HG03066 (cell line): ENCODE measurements at regions not wholly inside any gene's neighbourhood (a gene's known extent, or its start where the extent isn't known, plus 50 kb on each side); places are given as distances from the start of the nearest gene placed in this dataset.

Experiments
- ATAC-seq: cut with Tn5 transposase; IDR thresholded peaks from one replicate; pipeline ENCODE4 v1.9.1; 2021; ENCODE audit warnings: low read depth; ENCODE audit not compliant: unreplicated experiment

DNA sequence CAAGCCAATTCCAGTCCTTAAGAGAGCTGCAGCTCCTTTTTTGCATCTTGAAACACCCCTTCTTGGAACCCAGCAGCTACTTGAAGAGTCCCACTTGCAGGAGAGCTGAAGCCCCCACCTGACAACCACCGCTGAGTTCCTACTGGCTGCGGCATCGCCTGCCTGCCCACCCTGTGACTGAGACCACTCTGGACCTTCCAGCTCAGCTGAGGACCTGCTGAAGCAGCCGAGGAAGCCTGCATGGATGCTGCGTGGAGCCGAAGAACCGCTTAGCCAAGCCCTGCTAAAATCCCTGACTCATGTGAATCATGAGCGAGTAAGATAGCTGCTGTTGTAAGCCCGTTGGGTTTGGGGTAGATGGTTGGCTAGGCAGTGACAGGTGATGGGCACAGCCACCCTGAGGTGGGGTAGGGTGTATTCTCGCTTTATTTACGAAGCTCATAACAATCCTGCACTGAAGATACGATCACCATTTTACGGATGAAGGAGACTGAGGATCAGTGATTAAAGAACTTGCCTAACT is 78.4 kb downstream of the INHBB start:
- no peak for ATAC-seq

DNA sequence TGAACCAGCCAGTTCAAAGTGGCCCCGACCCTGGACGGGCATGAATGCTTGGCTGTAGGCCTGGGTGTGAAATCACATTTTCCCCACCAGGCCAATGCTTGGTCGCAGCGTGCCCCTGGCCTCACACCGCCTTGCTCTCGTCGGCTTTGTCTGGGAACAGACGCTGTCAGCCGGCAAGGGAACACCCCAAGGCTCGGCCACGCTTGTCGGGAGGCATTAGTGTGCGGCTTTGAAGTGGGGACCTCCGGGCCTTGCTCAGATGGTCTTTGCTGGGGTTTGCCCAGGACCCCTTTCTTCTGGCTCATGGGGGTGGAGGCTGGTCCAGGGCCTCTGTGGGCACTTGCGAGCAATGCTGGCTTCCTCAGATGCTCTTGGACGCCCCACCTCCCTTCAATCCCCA is 79.1 kb downstream of the INHBB start:
- ATAC-seq: no peak

DNA sequence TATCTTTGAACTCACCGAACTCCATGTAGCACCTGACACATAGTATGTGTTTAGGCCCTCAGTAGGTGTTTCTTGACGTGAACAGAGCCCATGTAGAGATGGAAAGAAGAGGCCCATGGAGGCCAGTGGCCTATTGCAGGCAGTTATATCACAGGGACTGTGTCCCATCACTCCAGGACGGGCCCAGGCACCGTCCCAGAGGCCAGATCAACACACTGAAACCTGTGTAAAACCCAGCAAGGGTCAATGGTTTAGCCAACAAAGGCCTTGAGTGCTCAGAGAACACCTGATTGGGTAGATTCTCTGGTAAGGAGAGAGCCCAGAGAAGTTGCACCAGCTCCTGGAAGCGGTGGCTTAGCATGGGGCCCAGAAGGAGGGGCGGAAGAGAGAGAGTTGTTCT is 82.8 kb downstream of the INHBB start:
- no peak for ATAC-seq

DNA sequence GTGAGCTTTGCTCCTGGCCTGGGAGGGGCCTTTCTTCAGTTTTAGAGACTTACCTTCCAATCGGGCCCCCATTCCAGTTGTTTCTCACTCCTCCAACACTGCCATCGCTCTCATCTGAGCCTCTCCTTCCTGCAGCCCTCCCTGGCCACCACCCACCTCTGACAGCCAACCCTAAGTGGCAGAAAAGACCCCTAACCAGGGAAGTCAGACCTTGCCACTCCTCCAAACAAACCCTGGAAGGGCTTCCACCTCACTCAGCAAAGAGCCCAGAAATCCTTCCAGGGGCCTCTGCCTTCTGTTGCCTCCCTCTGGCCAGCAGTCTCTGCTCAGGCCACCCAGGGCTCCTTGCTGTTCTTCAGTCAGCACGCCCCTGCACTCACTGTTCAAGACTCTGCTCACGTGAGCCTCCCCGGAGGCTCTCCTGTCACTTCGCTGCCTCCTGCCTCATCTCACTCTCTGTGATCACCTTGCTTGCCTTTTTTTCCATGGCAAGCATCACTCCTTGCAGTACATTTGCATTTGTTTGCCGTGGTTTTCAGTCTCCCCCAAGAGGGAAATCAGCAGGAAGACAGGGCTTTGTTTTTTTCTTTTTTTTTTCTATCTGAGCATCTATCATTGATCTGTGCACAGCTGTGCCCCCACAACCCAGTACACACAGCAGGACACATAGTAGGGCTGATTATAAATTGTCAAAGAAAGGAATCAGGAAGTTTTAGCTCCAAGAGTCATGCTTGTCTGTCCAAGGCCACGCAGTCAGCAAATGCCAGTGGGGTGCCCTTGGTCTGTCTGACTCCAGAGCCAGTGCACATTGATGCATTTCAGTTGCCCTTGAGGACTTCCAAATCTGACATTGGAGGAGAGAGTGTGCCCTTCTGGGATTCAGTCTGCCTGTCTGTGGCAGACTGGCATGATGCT is 83.9 kb downstream of the INHBB start:
- ATAC-seq: no peak

DNA sequence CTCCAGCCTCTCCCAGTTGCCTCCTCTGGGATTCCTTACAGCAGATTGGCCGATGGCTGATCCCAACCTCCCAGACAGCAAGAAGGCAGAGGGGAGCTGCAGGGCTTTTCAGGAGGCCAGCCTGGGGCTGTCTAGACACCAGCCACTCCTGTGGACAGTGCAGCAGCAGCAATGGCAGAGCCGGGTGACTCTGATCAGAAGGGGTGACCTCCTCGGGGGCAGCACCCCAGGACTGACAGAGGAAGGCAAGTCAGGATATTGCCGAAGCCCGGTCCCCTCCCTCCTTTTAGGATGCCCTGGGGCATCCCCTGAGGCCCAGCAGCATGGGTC is 84.5 kb downstream of the INHBB start:
- no peak for ATAC-seq

DNA sequence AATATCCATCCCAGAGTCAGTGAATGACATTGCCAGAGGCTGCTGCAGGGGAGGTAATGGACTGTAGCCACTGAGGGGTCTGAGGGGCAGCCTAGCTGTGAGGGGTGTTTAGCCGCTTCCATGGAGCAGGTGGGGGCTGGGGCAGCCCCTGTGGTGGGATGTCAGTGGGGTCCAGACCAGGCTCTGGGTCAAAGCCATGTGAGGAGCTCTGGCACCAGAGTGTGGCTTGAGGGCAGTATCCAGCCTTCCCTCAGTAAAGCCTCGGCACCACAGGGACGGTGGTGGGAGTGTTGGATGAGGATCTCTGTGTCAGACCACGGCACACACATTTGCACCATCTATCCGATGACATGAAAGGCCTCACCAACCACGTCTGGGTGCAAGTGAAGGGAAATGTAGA is 85.0 kb downstream of the INHBB start:
- no peak for ATAC-seq

DNA sequence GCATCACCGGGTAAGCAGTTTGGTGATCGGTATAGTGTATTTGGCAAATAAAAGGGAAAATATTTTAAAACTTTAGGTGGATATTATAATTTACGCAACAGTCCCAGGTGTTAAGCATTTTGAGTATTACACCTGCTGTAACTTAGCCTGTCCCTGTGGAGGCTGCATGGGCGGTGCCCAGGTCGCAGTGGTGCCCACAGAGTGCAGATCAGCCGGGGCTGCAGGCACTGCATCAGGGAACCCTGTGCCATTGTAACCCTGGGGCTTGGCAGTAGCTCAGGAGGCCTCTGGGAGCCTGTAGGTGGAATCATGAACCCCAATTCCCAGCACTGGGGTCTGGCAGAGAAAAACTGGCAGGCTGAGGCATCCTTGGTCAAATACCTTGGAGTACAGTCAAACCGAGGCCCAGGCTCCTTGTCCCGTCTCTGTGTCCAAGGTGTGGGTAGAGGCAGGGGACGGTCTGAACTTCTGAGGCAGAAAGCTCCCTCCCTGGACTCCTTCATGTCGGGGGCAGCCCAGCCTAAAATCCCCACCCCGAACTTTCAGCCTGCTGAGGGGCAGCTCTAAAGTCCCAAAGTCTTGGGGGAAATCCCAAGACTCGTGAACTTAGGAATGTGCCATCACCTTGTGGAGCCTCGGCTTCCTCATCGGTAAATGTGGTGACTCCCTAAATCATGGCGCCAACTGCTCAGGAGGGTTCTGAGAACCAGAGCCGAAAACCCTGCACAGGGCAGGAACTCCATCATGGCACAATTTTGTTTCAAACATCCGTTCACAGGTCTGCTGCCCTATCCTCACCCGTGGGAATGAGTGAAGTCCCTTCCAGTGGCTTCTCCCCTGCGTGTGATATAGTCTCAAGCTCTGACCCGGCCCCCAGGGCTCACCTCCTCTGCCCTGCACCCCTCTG is 85.7 kb downstream of the INHBB start:
- no peak for ATAC-seq

DNA sequence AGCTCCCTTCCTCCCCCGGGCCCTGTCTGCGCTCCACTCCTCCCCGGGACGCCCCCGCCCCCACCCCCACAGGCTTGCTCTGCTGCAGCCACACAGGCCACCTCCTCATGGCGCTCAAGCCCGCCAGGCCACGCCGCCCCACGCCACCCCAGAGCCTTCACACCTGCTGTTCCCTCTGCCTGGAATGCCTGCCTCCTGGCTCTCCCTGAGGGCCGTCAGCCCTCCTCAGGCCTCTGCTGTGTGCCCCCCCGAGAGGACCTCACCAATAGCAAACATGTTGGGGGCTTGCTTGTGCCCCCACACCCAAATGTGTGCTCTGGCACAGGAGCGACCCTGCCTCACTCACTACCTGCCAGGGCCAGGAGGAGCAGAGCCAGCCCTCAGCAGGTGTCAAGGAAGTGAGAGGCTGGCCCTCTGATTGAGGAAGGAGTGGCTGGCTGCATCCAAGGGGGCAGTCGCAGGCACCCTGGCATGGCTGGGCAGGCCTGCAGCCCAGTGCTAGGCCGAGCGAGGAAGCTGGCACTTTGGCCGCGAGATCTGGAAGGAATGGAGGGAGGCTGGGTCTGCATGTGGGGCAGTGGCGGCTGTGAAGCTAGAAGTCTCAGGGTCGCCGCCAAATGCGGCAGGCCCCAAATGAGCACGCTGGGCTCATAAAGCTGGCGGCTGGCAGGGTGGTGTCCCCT is 86.5 kb downstream of the INHBB start:
- ATAC-seq: no peak

DNA sequence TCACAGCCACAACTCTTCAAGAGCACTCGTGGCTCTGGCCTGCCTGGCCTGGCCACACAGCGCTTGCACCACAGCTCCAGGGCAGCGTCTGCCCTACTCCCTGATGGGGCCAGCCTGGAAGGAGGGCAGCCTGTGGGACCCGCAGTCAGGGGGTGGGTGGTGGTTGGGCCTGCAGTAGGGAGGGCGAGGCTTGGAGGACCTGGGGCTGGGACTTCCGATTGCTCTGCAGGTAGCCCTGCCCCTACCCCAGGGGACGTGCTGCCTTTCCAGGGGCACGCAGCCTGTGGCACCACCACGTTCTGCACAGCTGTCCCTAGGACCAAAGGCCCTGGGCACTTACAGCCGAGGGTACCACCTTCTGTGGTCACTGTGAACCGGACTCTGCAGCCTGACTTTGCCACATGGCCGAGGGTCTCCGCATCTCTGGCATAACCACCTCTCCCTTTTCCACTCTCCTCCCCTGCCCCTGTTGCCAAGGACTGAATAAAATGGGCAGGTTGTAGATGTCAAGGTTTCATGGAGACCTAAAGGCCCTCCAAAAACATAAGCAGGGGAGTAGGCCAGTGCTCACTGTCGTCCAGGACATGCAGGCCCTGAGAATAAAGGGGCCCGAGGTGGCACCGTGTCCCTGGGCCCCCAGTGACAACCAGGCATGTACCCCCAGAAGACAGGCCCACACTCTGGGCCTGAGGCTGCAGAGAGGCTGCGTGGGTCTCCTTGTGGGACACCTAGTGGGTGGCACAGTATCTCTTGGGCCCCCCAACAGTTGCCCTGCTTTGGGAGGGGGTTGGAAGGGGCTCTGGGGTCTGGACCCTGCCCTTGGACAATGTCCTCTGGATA is 87.3 kb downstream of the INHBB start:
- ATAC-seq: no peak

DNA sequence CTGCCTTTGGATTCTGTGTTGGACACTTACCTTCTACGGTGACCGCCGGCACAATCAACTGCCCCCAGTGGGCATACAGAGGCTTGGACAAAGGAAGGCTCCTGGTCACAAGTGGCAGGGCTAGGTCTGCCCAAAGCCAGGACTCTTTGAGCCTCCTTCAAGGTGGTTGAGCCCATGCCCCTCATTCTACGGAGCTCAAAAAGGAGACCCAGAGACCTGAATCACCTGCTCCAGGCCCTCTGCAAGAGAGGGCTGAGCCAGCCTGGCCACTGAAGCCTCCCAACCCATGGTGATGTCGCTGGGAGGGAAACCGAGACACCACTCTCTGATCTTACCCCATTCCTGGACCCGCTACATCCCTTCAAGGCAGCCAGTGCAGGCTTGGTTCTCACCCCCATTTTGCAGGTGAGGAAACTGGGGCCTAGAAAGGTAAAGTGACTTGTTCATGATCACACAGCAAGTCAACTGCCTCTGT is 87.9 kb downstream of the INHBB start:
- ATAC-seq: no peak

DNA sequence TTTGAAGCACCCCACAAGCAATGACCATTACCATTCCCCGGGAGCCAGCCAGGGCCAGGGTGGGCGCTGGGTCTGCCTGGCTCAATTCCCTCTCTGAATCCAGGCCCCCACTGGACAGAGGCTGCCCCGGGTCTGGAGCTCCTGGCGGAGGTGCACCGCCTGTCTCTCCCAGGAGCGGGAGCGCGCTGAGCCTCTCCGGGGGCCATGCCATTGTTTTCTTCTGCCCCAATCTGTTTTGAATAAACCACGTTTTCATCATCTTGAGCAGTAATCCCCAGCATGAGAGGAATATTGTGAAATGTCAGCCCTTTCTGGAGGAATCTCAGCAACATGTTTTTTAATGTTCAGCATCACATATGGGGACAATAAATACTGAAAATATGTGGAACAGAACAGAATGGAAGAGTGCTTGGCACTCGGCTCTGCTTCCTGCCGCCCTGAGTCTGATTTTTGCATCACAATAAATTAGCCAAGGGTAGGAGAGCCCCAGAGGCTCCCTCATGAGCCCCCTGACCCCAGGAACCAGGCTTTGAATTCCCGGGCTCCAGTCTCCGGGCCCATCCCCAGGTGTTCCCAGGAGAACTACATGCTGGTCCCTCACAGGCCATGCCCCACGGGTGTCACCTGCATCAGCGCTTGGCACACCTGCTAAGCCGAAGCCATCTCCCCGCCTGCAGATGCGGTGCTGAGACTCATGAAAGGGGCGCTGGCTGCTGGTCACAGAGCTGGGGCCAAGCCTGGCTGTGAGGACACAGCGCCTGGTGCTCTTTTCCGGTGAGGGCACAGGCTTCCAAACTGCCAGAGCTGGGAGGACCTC is 88.8 kb downstream of the INHBB start:
- no peak for ATAC-seq

DNA sequence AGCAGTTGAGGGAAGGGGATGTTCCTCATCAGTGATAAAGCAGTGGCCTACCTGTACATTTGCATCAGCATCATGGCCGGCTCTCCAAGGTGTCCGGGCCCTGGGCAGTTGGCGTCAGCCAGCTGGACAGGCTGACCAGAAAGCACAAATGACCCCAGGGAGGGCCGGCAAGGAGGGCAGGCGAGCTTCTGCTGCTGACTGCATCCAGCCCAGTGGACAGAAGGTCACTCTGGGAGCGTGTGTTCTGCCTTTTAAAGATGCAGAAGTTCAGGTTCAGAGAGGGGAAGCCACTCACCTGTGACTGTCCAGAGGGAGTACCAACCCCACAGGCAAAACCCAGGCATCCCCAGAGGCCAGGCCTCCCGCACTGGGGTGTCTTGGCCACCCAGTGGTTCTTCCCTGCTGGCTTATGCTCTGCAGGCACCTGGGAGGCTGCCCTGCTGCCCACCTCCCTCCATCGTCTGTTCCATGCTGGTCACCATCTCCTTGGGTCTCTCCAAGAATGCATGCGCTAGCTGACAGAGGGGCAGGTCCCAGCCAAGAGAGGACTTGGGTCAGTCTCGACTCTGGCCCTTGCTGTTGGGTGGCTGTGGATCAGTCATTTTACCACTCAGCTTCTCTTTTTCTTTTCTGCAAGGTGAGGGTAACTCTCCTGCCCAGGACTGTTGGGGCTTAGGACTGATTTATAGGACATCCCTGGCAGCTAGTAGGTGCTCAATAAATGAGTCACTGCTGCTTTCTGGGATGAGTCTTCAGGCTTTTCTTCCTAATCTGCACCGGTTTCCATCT is 89.9 kb downstream of the INHBB start:
- ATAC-seq: no peak

DNA sequence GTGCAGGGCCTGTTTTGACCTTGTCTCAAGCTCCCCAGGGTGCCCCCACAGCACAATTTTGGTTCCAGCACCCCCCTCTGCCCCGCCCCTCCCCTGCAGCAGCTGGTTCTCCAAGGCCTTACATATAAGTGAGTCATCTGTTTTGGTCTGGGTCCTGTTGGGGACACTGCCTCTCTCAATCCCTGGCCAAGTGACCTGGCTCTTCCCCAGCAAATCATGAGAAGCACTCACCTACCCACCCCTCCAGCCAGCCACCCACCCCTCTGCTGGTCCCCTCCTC is 90.5 kb downstream of the INHBB start:
- no peak for ATAC-seq

DNA sequence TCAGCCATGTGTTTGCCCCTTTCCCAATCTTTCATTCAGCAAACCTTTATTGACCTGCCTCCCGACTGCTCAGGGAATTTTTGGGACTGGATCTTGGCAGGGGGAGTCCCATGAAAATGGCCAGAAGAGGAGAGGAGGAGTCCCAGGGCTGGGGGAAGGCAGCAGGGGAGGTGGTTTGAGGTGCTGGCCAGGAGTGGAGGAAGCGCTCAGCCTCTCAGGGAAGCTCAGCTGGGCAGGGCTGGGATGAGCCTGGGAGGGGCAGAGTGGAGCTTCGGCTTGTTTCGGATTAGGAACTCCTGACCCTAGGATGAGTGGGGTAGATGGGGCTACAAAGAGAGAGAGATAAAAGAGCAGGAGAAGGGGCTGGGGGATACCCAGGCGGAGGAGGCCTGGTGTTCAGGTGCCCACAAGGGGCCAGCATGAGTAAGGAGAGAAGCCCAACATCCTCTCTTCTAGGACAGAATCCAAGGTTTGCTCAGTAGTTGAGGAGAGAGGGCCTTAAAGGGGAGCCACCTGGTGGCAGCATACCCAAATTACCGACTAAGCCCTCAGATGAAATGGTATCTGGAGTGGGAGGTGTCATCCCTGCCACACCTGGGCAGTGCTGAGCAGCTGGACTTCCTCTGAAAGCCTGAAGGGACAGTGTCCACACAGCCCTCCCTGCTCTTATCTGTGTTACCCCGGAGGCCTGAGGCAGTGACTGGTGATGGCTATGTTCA is 91.1 kb downstream of the INHBB start:
- ATAC-seq: no peak

DNA sequence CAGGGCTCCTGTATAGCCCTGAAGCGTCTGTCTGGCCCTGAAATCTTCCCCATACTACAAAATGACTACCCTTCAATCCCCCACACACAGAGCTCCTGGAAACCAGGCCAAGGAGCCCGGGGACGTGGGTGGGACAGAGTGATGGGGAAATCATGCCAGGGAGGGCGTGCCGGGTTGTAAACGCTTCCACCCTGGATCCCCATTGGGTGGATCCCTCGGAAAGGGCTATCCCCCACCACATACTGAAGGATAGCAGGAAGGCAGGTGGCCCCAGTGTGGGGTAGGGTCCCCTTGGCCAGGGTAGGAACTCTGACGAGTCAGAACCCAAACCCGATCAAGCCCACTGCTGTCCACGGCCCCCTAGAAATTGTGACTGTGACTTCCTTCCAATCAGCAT is 91.7 kb downstream of the INHBB start:
- ATAC-seq: no peak

DNA sequence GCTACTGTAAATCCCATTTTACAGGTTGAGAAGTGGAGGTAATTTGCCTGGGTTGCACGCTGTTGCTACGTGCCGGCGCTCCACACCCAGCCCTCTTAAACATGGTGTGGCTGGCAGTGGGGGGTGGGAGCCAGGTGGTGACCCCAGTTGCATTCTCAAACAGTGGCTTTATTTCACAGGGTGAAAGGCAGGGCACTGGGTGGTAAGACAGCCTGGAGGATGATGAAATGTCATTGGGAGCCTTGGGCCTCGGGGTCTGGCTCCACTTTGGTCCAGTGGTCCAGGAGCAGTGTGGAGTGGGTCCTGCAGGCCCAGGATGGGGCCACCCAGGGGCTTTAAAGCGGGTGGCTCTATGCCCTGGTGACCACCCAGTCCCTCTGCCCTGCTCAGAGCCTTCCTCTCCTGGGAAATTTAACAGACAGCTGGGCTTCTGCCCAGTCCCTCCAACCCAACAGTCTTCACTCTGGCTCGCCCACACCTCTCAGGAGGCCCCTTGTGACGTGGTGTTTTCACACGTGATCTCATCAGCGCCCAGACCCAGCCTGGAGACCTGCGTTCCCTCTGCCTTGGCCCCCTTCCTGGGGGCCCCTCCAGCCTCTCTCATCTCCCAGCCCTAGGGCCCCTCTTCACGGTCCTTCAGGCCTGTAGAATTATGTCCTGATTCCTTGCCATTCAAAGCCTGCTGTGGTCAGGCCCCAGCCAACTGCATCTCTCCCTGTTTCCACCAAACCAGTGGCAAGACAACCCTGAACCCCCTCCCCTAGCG is 92.5 kb downstream of the INHBB start:
- no peak for ATAC-seq

DNA sequence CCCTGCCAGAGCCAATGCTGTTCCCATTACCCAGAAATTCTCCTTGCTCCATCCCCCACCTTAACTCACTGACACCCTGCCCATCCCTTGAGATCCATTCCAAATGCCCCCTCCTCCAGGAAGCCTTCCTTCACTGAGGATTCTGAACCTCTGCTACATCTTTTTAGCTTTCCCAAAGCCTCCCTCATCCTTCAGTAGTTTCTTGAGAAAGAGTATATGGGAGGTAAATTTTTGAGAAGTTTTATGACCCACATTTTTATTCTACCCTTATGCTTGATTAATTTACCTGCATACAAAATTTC is 93.1 kb downstream of the INHBB start:
- ATAC-seq: no peak
